ENCODE measurements at regions not wholly inside any gene's neighbourhood (a gene's known extent, or its start where the extent isn't known, plus 50 kb on each side); places are given as distances from the start of the nearest gene placed in this dataset.

GRCh38 chr13:47829690-47830089 is 171.4 kb downstream of the SUCLA2 start:
- H3K27me3 ChIP-seq (ENCODE audit: insufficient read depth, low read length), result no peaks in the 10 kb centered on the region
- no peak for DNase-seq
- H4K5ac ChIP-seq (ENCODE audit: insufficient read length, low read depth, low read length), result no peak overlapping the region
- no peak overlapping the region for H2BK12ac ChIP-seq (ENCODE audit: insufficient read length, low read depth, low read length)
- Mint-ChIP-seq H3K27me3 (ENCODE audit: low read depth) (no peaks in the 10 kb centered on the region; the same call in 1 of the 2 replicates), H3K4me1 (peaks cover 3 to 4% of the 10 kb centered on the region in 2 experiments), H3K4me3 (no peak overlapping the region), H3K27ac (no peak overlapping the region; a peak in 1 of 7 replicates), H3K36me3 (ENCODE audit: insufficient read depth in 1 of 3, low read depth in 3 of 3) (peaks cover 0 to 5% (median 0%) of the 10 kb centered on the region in 3 experiments; a peak in 1 of 7 replicates), H3K9me3 (peaks cover 9 to 11% of the 10 kb centered on the region in 2 experiments; a peak in 2 of 5 replicates)
- no peak overlapping the region for H3K4ac ChIP-seq (ENCODE audit: low read depth, low read length)
- no peak overlapping the region for H3K4me2 ChIP-seq (ENCODE audit: insufficient read depth, insufficient read length, low read length)
- no peak overlapping the region for H4K91ac ChIP-seq (ENCODE audit: insufficient read length, low read depth, low read length)
- H3K27ac ChIP-seq (ENCODE audit: insufficient read length, low read depth, low read length), result no peak overlapping the region
- TF ChIP-seq, protein P1, sequence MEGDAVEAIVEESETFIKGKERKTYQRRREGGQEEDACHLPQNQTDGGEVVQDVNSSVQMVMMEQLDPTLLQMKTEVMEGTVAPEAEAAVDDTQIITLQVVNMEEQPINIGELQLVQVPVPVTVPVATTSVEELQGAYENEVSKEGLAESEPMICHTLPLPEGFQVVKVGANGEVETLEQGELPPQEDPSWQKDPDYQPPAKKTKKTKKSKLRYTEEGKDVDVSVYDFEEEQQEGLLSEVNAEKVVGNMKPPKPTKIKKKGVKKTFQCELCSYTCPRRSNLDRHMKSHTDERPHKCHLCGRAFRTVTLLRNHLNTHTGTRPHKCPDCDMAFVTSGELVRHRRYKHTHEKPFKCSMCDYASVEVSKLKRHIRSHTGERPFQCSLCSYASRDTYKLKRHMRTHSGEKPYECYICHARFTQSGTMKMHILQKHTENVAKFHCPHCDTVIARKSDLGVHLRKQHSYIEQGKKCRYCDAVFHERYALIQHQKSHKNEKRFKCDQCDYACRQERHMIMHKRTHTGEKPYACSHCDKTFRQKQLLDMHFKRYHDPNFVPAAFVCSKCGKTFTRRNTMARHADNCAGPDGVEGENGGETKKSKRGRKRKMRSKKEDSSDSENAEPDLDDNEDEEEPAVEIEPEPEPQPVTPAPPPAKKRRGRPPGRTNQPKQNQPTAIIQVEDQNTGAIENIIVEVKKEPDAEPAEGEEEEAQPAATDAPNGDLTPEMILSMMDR (conservative IDR thresholded peaks at IDR 0.05), result no peak
- WGBS (ENCODE audit: extremely low coverage, insufficient read length, low lambda C conversion rate), result no CpG with 5 or more reads among the region's 1 CpG
- H2BK15ac ChIP-seq (ENCODE audit: low read depth, low read length), result no peak overlapping the region
- H2AK5ac ChIP-seq (ENCODE audit: insufficient read length, low read length), result no peak overlapping the region
- H3K23ac ChIP-seq (ENCODE audit: insufficient read length, low read depth, low read length), result no peak overlapping the region
- H3K9ac ChIP-seq (ENCODE audit: extremely low read depth, insufficient read length, low read length), result no peak overlapping the region
- no peaks in the 10 kb centered on the region for H3K9me3 ChIP-seq (ENCODE audit: control insufficient read depth, low read depth, low read length)
- H3K18ac ChIP-seq (ENCODE audit: insufficient read length, low read depth, low read length), result no peak overlapping the region
- H3K4me1 ChIP-seq (ENCODE audit: insufficient read depth, low read length), result no peaks in the 10 kb centered on the region
- H2AFZ ChIP-seq (ENCODE audit: low read length), result no peak overlapping the region
- no peaks in the 10 kb centered on the region for H3K79me2 ChIP-seq (ENCODE audit: insufficient read depth, low read length)
- H4K8ac ChIP-seq (replicated peaks; ENCODE audit: insufficient read length, low read depth, low read length), result no peak overlapping the region
- no peak overlapping the region for H2BK120ac ChIP-seq (ENCODE audit: low read depth, low read length, poor library complexity, severe bottlenecking)
- no peaks in the 10 kb centered on the region for H4K20me1 ChIP-seq (ENCODE audit: control insufficient read depth, insufficient read depth, insufficient read length)
- H2BK20ac ChIP-seq (ENCODE audit: low read depth, low read length, poor library complexity, severe bottlenecking), result no peak overlapping the region
- no peak overlapping the region for H2BK5ac ChIP-seq (ENCODE audit: insufficient read length, low read length)
- no peak overlapping the region for H3T11ph ChIP-seq (ENCODE audit: low read length)
- H3K56ac ChIP-seq (ENCODE audit: insufficient read length, low read depth, low read length), result no peak overlapping the region
- no peaks in the 10 kb centered on the region for H3K79me1 ChIP-seq (ENCODE audit: insufficient read depth, low read depth, low read length, poor library complexity, severe bottlenecking)
- no peak overlapping the region for H3K14ac ChIP-seq (ENCODE audit: insufficient read depth, low read length)
- no peaks in the 10 kb centered on the region for H3K23me2 ChIP-seq (ENCODE audit: insufficient read length, low read depth, low read length, poor library complexity, severe bottlenecking)

All from H9 (cell line).